ENCODE measurements at regions not wholly inside any gene's neighbourhood (a gene's known extent, or its start where the extent isn't known, plus 50 kb on each side); places are given as distances from the start of the nearest gene placed in this dataset.

- Histone ChIP-seq H3K27ac (ENCODE audit: low read length in 2 of 2) (no peak overlapping the region), H3K79me2 (ENCODE audit: control insufficient read depth, insufficient read depth, low read length) (no peaks in the 10 kb centered on the region), H3K27me3 (replicated peaks in 1 of 4; ENCODE audit: control extremely low read depth in 1 of 4, control insufficient read depth in 3 of 4, insufficient read depth in 4 of 4, low read length in 3 of 4) (peaks cover 0 to 2% (median 0%) of the 10 kb centered on the region in 4 experiments), H3K4me3 (ENCODE audit: control extremely low read depth in 1 of 5, extremely low read depth in 1 of 5, insufficient read depth in 1 of 5, low read depth in 2 of 5, low read length in 4 of 5) (no peak overlapping the region), H3K36me3 (replicated peaks in 1 of 2; ENCODE audit: control extremely low read depth in 1 of 2, control insufficient read depth in 1 of 2, extremely low read depth in 1 of 2, insufficient read depth in 2 of 2, low read length in 1 of 2) (no peaks in the 10 kb centered on the region), H2AFZ (ENCODE audit: insufficient read depth, low read depth, low read length, poor library complexity, severe bottlenecking) (no peak overlapping the region), H3K9ac (ENCODE audit: low read length) (no peak overlapping the region), H3K4me1 (ENCODE audit: control insufficient read depth in 2 of 2, insufficient read depth in 2 of 2, low read length in 2 of 2) (no peaks in the 10 kb centered on the region), H4K20me1 (ENCODE audit: control insufficient read depth, insufficient read depth, low read length, poor library complexity, severe bottlenecking) (no peaks in the 10 kb centered on the region), H3K9me3 (ENCODE audit: control extremely low read depth in 1 of 3, control insufficient read depth in 2 of 3, insufficient read depth in 1 of 3, low read length in 2 of 3) (no peaks in the 10 kb centered on the region), H3K4me2 (replicated peaks; ENCODE audit: low read depth, low read length, poor library complexity, severe bottlenecking) (no peak overlapping the region)
- no peak overlapping the region for H3K4me3 Mint-ChIP-seq
- TF ChIP-seq CTCF (IDR thresholded peaks at IDR 0.05), result no peak
- TF ChIP-seq EZH2 (IDR thresholded peaks at IDR 0.05; ENCODE audit: borderline replicate concordance, insufficient read depth, low read depth, low read length, poor library complexity, severe bottlenecking), result no peak
- H3K4me1 Mint-ChIP-seq, result no peaks in the 10 kb centered on the region
- intact Hi-C loops (cut with micrococcal nuclease), result no loop called here
- ATAC-seq (ENCODE audit: low read depth), result no peak
- H3K27ac Mint-ChIP-seq, result no peak overlapping the region
- no peak for DNase-seq
- WGBS (ENCODE audit: insufficient coverage), result no CpG with 5 or more reads among the region's 2 CpGs
- CTCF ChIA-PET, result no interaction called here
- POLR2A ChIA-PET, result no interaction called here
- H3K27me3 Mint-ChIP-seq, result peaks cover 18% of the 10 kb centered on the region
- H3K9me3 Mint-ChIP-seq (ENCODE audit: insufficient read depth), result peaks cover 6% of the 10 kb centered on the region
Observed at GRCh38 chr18:25734336-25734735, 356.1 kb downstream of the SS18 start.

- no peaks in the 10 kb centered on the region for H3K36me3 ChIP-seq (replicated peaks in 1 of 2; ENCODE audit: control extremely low read depth in 1 of 2, control insufficient read depth in 1 of 2, extremely low read depth in 1 of 2, insufficient read depth in 2 of 2, low read length in 1 of 2)
- no peak for ATAC-seq (ENCODE audit: low read depth)
- intact Hi-C loops (cut with micrococcal nuclease), result no loop called here
- H3K4me3 ChIP-seq (ENCODE audit: control extremely low read depth in 1 of 5, extremely low read depth in 1 of 5, insufficient read depth in 1 of 5, low read depth in 2 of 5, low read length in 4 of 5), result no peak overlapping the region
- no peaks in the 10 kb centered on the region for H3K4me1 ChIP-seq (ENCODE audit: control insufficient read depth in 2 of 2, insufficient read depth in 2 of 2, low read length in 2 of 2)
- Mint-ChIP-seq H3K4me3 (no peak overlapping the region), H3K27ac (no peak overlapping the region), H3K9me3 (ENCODE audit: insufficient read depth) (peaks cover 6% of the 10 kb centered on the region), H3K27me3 (peaks cover 17% of the 10 kb centered on the region), H3K4me1 (no peaks in the 10 kb centered on the region)
- H2AFZ ChIP-seq (ENCODE audit: insufficient read depth, low read depth, low read length, poor library complexity, severe bottlenecking), result no peak overlapping the region
- TF ChIP-seq EZH2 (IDR thresholded peaks at IDR 0.05; ENCODE audit: borderline replicate concordance, insufficient read depth, low read depth, low read length, poor library complexity, severe bottlenecking), result no peak
- no peak for TF ChIP-seq CTCF (IDR thresholded peaks at IDR 0.05)
- DNase-seq, result no peak
- no peak overlapping the region for H3K9ac ChIP-seq (ENCODE audit: low read length)
- no peaks in the 10 kb centered on the region for H4K20me1 ChIP-seq (ENCODE audit: control insufficient read depth, insufficient read depth, low read length, poor library complexity, severe bottlenecking)
- no CpG with 5 or more reads among the region's 2 CpGs for WGBS (ENCODE audit: insufficient coverage)
- H3K27me3 ChIP-seq (replicated peaks in 1 of 4; ENCODE audit: control extremely low read depth in 1 of 4, control insufficient read depth in 3 of 4, insufficient read depth in 4 of 4, low read length in 3 of 4), result peaks cover 0 to 2% (median 0%) of the 10 kb centered on the region in 4 experiments
- H3K9me3 ChIP-seq (ENCODE audit: control extremely low read depth in 1 of 3, control insufficient read depth in 2 of 3, insufficient read depth in 1 of 3, low read length in 2 of 3), result no peaks in the 10 kb centered on the region
- ChIA-PET POLR2A (no interaction called here), CTCF (no interaction called here)
- H3K79me2 ChIP-seq (ENCODE audit: control insufficient read depth, insufficient read depth, low read length), result no peaks in the 10 kb centered on the region
- H3K4me2 ChIP-seq (replicated peaks; ENCODE audit: low read depth, low read length, poor library complexity, severe bottlenecking), result no peak overlapping the region
- no peak overlapping the region for H3K27ac ChIP-seq (ENCODE audit: low read length in 2 of 2)
Observed at GRCh38 chr18:25732862-25733261, 357.6 kb downstream of the SS18 start.

Measured in B cell (primary cell).